ENCODE measurements at regions not wholly inside any gene's neighbourhood (a gene's known extent, or its start where the extent isn't known, plus 50 kb on each side); places are given as distances from the start of the nearest gene placed in this dataset.

- WGBS (ENCODE audit: missing lambda C conversion rate): 3% methylated on average over 5 of the region's 6 CpGs
- CTCF ChIA-PET: no interaction called here
- DNase-seq (ENCODE audit: low read depth in 1 of 2, low spot score in 1 of 2): no peak
- ATAC-seq: no peak
- FAIRE-seq: no peak
- H3K27ac ChIP-seq: no peak overlapping the region
- no peak overlapping the region for H3K4me2 ChIP-seq
- no peak overlapping the region for H3K4me3 ChIP-seq
- no peaks in the 10 kb centered on the region for H3K4me1 ChIP-seq
- H3K9me3 ChIP-seq: peaks cover 4% of the 10 kb centered on the region; the same call in 1 of the 3 replicates
- TF ChIP-seq ZC3H11A (IDR thresholded peaks at IDR 0.05) (no peak), GATA3 (IDR thresholded peaks at IDR 0.05; ENCODE audit: borderline replicate concordance) (no peak), RARB (CRISPR knock-in tag; IDR thresholded peaks at IDR 0.05) (no peak), FOXS1 (CRISPR knock-in tag; IDR thresholded peaks at IDR 0.05) (no peak), SREBF2 (IDR thresholded peaks at IDR 0.05) (no peak), EHMT2 (IDR thresholded peaks at IDR 0.05; ENCODE audit: low read depth) (no peak), CEBPB (IDR thresholded peaks at IDR 0.05) (no peak), RCOR1 (IDR thresholded peaks at IDR 0.05; ENCODE audit: low read depth, low read length) (no peak), CTCF (IDR thresholded peaks at IDR 0.05) (no peak), ATOH8 (CRISPR knock-in tag; IDR thresholded peaks at IDR 0.05; ENCODE audit: low read depth) (no peak), ESRRA (IDR thresholded peaks at IDR 0.05; ENCODE audit: borderline replicate concordance, low read length) (no peak), E2F6 (IDR thresholded peaks at IDR 0.05; ENCODE audit: borderline replicate concordance, low read depth) (no peak), JUNB (IDR thresholded peaks at IDR 0.05) (no peak), PHF8 (IDR thresholded peaks at IDR 0.05; ENCODE audit: borderline replicate concordance, low read depth) (no peak), TP53 (CRISPR knock-in tag; IDR thresholded peaks at IDR 0.05) (no peak), NFE2L2 (conservative IDR thresholded peaks at IDR 0.05; ENCODE audit: low read length) (no peak), HOXB5 (CRISPR knock-in tag; IDR thresholded peaks at IDR 0.05) (no peak)
- POLR2A ChIA-PET: no interaction called here
Measured at GRCh38 chr7:145645135-145645515, 471.5 kb upstream of the CNTNAP2 start.

- TF ChIP-seq ZC3H11A (IDR thresholded peaks at IDR 0.05): no peak
- no peak for TF ChIP-seq EP300 (IDR thresholded peaks at IDR 0.05)
- no peak for TF ChIP-seq CTCF (IDR thresholded peaks at IDR 0.05)
- no peak for TF ChIP-seq RNF2 (IDR thresholded peaks at IDR 0.05; ENCODE audit: borderline replicate concordance, low read depth)
- no peak for TF ChIP-seq POLR2A (IDR thresholded peaks at IDR 0.05; ENCODE audit: low read length)
- TF ChIP-seq RAD21 (conservative IDR thresholded peaks at IDR 0.05 in 1 of 2, IDR thresholded peaks at IDR 0.05 in 1 of 2): no peak
- no peak for TF ChIP-seq FOSL2 (IDR thresholded peaks at IDR 0.05)
- no peak for TF ChIP-seq FOSL2 (CRISPR knock-in tag; IDR thresholded peaks at IDR 0.05)
- no peak for TF ChIP-seq MYC (IDR thresholded peaks at IDR 0.05; ENCODE audit: borderline replicate concordance, low read length)
- no peak for TF ChIP-seq JUN (IDR thresholded peaks at IDR 0.05)
- no peak for TF ChIP-seq KDM1A (IDR thresholded peaks at IDR 0.05; ENCODE audit: low read depth)
- Histone ChIP-seq H3K27ac (no peak overlapping the region), H3K9me3 (peaks cover 4% of the 10 kb centered on the region; the same call in 1 of the 3 replicates), H3K4me1 (no peaks in the 10 kb centered on the region), H3K4me2 (no peak overlapping the region), H3K4me3 (no peak overlapping the region)
- ChIA-PET CTCF (interaction anchor here (1.0 kb wide), 1 partner anchor 12 kb away, joined by 3 read pairs; no protein-coding TSS in a partner anchor), POLR2A (no interaction called here)
- 2% methylated on average over 8 of the region's 9 CpGs for WGBS (ENCODE audit: missing lambda C conversion rate)
- FAIRE-seq (no peak), DNase-seq (ENCODE audit: low read depth in 1 of 2, low spot score in 1 of 2) (peak in 1 of 2 experiments; percentile 4), ATAC-seq (no peak)
Measured at GRCh38 chr7:145644426-145645134, 472.0 kb upstream of the CNTNAP2 start.

All from A549 (cell line).